ENCODE measurements at regions not wholly inside any gene's neighbourhood (a gene's known extent, or its start where the extent isn't known, plus 50 kb on each side); places are given as distances from the start of the nearest gene placed in this dataset.
A peak's percentile ranks its signal among the peaks of the same experiment; 100 is the strongest.

DNA sequence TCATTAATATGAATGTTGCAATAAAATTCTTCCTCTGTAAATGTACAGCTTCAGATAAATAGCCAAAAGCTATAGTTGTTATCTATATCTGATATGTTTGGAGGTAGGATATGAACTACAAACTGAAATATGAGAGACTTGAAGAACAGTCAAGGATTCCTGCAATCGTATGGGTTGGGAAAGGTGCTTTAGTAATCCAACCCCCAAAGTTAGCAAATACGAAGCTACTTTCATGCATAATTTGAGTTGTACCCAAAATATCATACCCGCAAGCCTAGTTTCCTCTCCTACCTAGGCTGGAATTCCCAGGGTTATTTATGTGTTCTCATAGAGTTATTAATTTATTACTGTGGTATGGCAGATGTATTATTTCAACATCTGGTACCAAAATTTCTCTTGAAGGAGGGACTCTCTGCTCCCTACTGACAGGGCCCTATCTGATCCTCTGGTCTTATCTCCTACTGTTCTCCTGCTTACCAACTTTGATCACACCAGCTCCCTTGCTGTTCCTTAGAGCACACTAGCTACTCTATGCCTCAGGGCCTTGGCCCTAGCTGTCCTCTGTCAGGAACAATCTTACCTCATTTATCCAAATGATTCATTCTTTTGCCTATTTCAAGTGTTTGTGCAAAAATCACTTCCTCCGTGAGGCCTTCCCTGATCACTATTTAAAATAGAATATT, 140.4 kb upstream of the CCDC54 start:
- no peak for TF ChIP-seq Cebpa-rat (IDR thresholded peaks at IDR 0.05)
- no peak overlapping the region for H3K9ac ChIP-seq
- H3K27me3 ChIP-seq = no peaks in the 10 kb centered on the region
- H3K9me3 ChIP-seq = no peaks in the 10 kb centered on the region
- peaks cover 13% of the 10 kb centered on the region for H3K4me1 ChIP-seq
- H3K36me3 ChIP-seq = no peaks in the 10 kb centered on the region
- H3K4me3 ChIP-seq = no peak overlapping the region
- H4K20me1 ChIP-seq = no peaks in the 10 kb centered on the region
- no peak overlapping the region for H3K27ac ChIP-seq
- no peak overlapping the region for H3K4me2 ChIP-seq

DNA sequence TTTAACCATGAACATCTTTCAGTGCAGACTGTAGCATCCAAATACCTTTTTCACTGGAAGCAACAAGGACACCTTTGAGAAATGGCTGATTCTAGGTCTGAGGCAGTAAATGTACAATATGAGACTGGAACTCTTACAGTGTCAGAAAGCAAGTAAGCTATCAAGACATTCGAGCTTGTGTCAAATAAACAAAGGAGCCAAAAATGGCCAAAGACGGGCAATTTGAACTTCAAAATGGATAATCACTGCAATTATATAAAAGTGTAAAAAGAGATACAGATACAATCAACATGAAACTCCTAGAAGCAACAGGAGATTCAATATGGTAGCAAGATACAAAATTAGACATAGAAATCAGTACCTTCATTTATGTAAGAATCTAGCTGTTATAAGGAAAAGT, 138.5 kb upstream of the CCDC54 start:
- H3K27me3 ChIP-seq = no peaks in the 10 kb centered on the region
- no peaks in the 10 kb centered on the region for H3K9me3 ChIP-seq
- H3K4me1 ChIP-seq = peaks cover 14% of the 10 kb centered on the region
- H3K4me3 ChIP-seq = no peak overlapping the region
- H3K9ac ChIP-seq = no peak overlapping the region
- H3K27ac ChIP-seq = no peak overlapping the region
- no peaks in the 10 kb centered on the region for H3K36me3 ChIP-seq
- no peaks in the 10 kb centered on the region for H4K20me1 ChIP-seq
- no peak overlapping the region for H3K4me2 ChIP-seq
- TF ChIP-seq Cebpa-rat (IDR thresholded peaks at IDR 0.05) = no peak

DNA sequence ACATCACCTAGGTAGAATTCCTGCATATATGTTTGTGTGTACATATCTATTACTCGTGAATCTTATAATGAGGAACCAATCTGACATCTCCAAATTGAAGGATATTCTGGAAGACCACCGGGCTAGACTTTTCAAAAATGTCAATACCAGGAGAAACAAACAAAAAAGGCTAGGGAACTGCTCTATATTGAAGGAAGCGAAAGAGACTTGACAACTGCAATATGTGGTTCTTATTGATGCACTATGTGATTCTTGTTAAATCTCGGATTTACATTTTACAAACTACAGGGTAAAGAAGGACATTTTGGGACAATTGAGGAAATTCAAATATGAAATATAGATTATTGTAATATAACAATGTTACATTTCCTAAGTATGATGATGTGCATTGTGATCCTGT, 137.5 kb upstream of the CCDC54 start:
- Histone ChIP-seq H3K4me3 (no peak overlapping the region), H3K36me3 (no peaks in the 10 kb centered on the region), H3K27ac (no peak overlapping the region), H3K9ac (no peak overlapping the region), H4K20me1 (no peaks in the 10 kb centered on the region), H3K4me2 (peak overlapping the region; percentile 89; the same call in 1 of the 2 replicates), H3K9me3 (no peaks in the 10 kb centered on the region), H3K27me3 (no peaks in the 10 kb centered on the region), H3K4me1 (peaks cover 14% of the 10 kb centered on the region)
- no peak for TF ChIP-seq Cebpa-rat (IDR thresholded peaks at IDR 0.05)

DNA sequence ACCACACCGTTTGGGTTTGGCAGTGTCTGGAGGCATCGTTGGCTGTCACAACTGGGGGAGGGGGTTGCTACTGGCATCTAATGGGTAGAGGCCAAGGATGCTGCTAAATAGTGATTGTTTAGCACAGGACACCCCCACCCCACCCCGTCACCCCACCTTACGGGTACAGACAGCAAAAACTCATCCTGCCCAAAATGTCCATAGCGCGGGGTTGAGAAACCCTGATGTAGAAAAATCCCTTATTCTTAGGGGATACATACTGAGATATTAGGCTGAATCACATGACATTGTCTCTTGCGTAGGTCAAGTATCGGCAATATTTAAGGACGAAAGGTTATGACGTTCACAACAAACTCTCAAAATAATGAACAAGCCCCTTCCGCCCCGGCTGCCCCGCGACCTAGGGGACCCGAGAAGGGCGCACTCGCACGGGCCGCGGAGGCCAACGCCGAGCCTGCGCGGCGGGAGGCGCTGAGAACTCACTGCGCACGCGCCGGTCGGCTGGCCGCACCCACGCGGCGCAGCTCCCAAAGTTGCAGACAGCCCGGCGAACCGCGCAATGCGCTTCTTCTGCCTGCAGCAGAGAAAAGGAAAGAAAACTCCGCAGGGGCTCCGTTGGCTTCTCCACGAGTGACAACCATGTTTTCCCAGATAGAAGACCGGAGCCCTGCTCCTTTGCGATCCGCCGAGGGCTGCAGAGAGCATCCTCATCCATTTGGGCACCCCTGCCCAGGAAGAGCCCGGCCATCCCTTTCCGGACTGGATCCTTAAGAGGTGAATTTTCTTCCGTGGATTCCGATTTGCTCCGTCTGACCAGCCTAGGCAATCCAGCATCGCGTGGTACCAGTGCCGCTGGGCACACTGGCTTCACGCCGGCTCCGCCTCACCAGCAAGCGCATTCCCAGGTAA, 136.8 kb upstream of the CCDC54 start:
- no peaks in the 10 kb centered on the region for H3K36me3 ChIP-seq
- no peak overlapping the region for H3K27ac ChIP-seq
- no peak for TF ChIP-seq Cebpa-rat (IDR thresholded peaks at IDR 0.05)
- no peaks in the 10 kb centered on the region for H3K9me3 ChIP-seq
- H3K4me1 ChIP-seq = peaks cover 9% of the 10 kb centered on the region; the same call in 1 of the 2 replicates
- H3K27me3 ChIP-seq = no peaks in the 10 kb centered on the region
- H3K4me3 ChIP-seq = peak overlapping the region; percentile 79
- H3K4me2 ChIP-seq = peak overlapping the region; percentile 89
- H3K9ac ChIP-seq = peak overlapping the region; percentile 70
- no peaks in the 10 kb centered on the region for H4K20me1 ChIP-seq

DNA sequence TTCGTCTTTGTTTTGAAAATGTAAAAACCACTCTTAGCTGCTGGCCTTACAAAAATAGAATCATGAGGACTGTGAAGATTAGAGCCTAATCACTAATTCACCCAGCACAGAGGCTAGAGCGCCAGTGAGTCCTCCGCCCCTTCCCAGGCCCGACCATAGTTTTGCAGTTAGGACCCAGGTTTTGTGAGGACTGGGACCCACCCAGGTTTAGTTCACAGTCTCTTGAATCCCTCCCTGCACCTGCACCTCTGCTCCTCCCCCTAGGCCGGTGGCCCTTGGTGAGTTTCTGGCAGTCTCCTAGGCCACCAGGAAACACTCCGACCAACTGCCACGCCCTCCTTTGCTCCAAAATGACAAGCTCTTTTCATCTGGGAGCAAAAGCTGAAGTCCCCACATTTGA, 136.0 kb upstream of the CCDC54 start:
- peak overlapping the region; percentile 89 for H3K4me2 ChIP-seq
- H3K9ac ChIP-seq = peak overlapping the region; percentile 70
- H3K27me3 ChIP-seq = no peaks in the 10 kb centered on the region
- no peak overlapping the region for H3K27ac ChIP-seq
- peak overlapping the region; percentile 79 for H3K4me3 ChIP-seq
- no peaks in the 10 kb centered on the region for H3K36me3 ChIP-seq
- H4K20me1 ChIP-seq = no peaks in the 10 kb centered on the region
- TF ChIP-seq Cebpa-rat (IDR thresholded peaks at IDR 0.05) = no peak
- H3K4me1 ChIP-seq = peaks cover 7% of the 10 kb centered on the region; the same call in 1 of the 2 replicates
- no peaks in the 10 kb centered on the region for H3K9me3 ChIP-seq

DNA sequence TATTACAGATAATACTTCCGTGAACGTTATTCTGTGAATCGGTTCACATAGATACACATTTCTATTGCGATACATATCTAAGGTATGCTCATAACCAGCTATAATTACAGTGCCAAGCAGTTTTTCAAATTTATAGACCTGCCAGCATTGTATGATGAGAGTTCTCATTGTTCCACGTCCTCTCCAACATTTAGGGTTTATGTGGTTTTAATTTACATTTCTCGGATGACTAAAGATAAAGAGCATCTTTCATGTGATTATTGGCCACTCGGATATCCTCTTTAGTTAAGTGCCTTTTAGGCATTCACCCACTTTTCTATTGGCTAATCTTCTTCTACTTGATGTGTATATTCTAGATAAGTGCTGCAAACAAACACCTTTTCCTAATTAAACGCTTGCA, 134.7 kb upstream of the CCDC54 start:
- no peaks in the 10 kb centered on the region for H4K20me1 ChIP-seq
- no peak for TF ChIP-seq Cebpa-rat (IDR thresholded peaks at IDR 0.05)
- no peak overlapping the region for H3K9ac ChIP-seq
- no peak overlapping the region for H3K27ac ChIP-seq
- no peaks in the 10 kb centered on the region for H3K27me3 ChIP-seq
- H3K36me3 ChIP-seq = 0 out of 2 replicates have a peak, but pooled peaks cover 4% of the 10 kb centered on the region
- H3K4me1 ChIP-seq = peaks cover 7% of the 10 kb centered on the region; the same call in 1 of the 2 replicates
- H3K4me2 ChIP-seq = no peak overlapping the region
- no peaks in the 10 kb centered on the region for H3K9me3 ChIP-seq
- H3K4me3 ChIP-seq = no peak overlapping the region

DNA sequence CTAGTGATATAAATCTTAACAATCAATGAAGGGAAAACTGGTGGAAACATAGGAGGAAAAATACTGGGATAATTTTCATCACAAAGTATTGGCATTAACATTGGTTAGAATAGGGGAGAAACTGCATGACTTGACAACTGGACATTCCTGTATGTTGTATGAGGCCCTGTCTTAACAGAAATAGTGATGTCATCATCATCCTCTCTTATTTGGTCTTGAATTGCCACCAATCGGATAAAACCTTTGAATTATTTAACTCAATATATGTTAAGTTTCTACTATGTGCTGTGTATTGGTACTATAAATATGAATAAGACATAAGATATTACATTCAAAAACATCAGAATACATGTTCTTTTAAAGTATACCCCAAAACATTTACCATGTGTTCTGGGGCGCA, 130.1 kb upstream of the CCDC54 start:
- no peak overlapping the region for H3K4me3 ChIP-seq
- H3K9me3 ChIP-seq = no peaks in the 10 kb centered on the region
- H3K4me2 ChIP-seq = no peak overlapping the region
- H4K20me1 ChIP-seq = no peaks in the 10 kb centered on the region
- no peak for TF ChIP-seq Cebpa-rat (IDR thresholded peaks at IDR 0.05)
- no peak overlapping the region for H3K27ac ChIP-seq
- H3K36me3 ChIP-seq = 0 out of 2 replicates have a peak, but pooled peaks cover 4% of the 10 kb centered on the region
- no peak overlapping the region for H3K9ac ChIP-seq
- no peaks in the 10 kb centered on the region for H3K4me1 ChIP-seq
- no peaks in the 10 kb centered on the region for H3K27me3 ChIP-seq

DNA sequence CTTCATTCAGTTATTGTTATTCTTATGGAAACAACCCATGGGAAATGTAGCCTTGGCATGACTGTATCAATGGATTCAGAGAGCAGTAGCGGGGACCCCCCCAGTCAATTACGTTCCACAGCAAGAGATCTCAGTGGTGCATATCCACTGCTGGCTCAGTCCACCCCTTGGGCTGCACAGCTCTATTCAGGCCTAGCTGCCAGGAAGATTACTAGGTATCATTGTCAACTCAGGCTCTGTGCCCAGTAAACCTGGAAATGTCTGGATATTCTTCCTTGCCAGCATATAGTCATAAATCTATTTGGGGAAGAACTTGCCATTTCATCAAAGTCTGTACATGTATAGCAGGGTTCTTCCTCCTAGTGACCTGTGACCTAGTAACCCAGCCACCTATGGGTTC, 128.1 kb upstream of the CCDC54 start:
- no peak overlapping the region for H3K27ac ChIP-seq
- H3K4me1 ChIP-seq = no peaks in the 10 kb centered on the region
- no peak overlapping the region for H3K4me2 ChIP-seq
- H3K9ac ChIP-seq = no peak overlapping the region
- no peak for TF ChIP-seq Cebpa-rat (IDR thresholded peaks at IDR 0.05)
- H3K4me3 ChIP-seq = no peak overlapping the region
- H3K27me3 ChIP-seq = no peaks in the 10 kb centered on the region
- 0 out of 2 replicates have a peak, but pooled peaks cover 4% of the 10 kb centered on the region for H3K36me3 ChIP-seq
- H3K9me3 ChIP-seq = no peaks in the 10 kb centered on the region
- H4K20me1 ChIP-seq = no peaks in the 10 kb centered on the region

DNA sequence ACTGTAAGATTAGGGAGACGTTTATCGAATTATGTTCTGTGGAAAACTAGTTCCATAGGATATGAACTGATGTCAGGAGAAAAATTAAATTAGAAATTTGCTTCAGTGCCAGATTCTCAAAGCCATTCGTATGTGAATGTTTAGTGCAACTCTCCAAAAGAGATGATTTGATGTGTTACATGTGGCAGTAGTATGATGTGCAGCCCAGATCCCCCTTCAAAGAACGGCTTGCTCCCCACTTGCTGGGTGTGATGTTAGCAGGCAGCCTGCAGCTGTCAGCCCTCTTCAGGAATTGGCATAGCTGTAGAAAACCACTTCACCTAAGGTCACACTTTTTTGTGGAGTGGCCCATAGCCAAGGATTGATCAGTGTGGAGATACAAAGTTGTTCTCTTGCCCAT, 127.0 kb upstream of the CCDC54 start:
- Histone ChIP-seq H3K27me3 (no peaks in the 10 kb centered on the region), H3K4me3 (no peak overlapping the region), H3K36me3 (0 out of 2 replicates have a peak, but pooled peaks cover 4% of the 10 kb centered on the region), H3K4me2 (no peak overlapping the region), H3K27ac (no peak overlapping the region), H3K9me3 (no peaks in the 10 kb centered on the region), H3K9ac (no peak overlapping the region), H4K20me1 (no peaks in the 10 kb centered on the region), H3K4me1 (no peaks in the 10 kb centered on the region)
- TF ChIP-seq Cebpa-rat (IDR thresholded peaks at IDR 0.05) = no peak

DNA sequence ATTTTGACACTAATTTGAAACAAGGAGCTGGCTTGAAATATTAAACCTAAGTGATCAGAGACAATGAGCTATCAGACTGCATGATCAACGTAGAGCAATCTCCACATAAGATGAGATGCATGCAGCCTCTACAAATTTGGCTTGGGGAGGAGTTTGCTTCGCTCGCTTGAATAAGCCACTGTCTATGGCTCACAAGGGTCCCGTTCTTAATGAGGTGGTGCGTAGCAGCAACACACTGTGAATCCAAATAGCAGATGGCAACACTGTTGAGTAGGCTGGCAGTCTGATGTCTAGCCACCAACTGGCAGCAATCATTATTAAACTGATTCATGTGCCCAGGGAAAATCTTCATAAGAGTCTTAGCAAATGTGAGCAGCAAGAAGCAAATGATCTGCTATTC, 125.4 kb upstream of the CCDC54 start:
- Histone ChIP-seq H3K4me1 (no peaks in the 10 kb centered on the region), H3K9ac (no peak overlapping the region), H3K27ac (no peak overlapping the region), H3K27me3 (no peaks in the 10 kb centered on the region), H3K4me3 (no peak overlapping the region), H3K9me3 (no peaks in the 10 kb centered on the region), H3K36me3 (no peaks in the 10 kb centered on the region), H3K4me2 (no peak overlapping the region), H4K20me1 (no peaks in the 10 kb centered on the region)
- TF ChIP-seq Cebpa-rat (IDR thresholded peaks at IDR 0.05) = no peak

Measured in BLaER1 (cell line).